PC-9 (cell line): ENCODE measurements at regions not wholly inside any gene's neighbourhood (a gene's known extent, or its start where the extent isn't known, plus 50 kb on each side); places are given as distances from the start of the nearest gene placed in this dataset.
A peak's percentile ranks its signal among the peaks of the same experiment; 100 is the strongest.

Experiments
- BruUV-seq: library from RNA; stranded (reverse); fragments of 400-500 nt; replicated peaks from 2 replicates; lab custom pipeline; 2021; lab: Mats Ljungman, UMichigan
- CTCF ChIA-PET: fragments of 300-600 bp; sonication (Branson Sonifier 250); formaldehyde crosslinking; loops from one replicate; lab custom pipeline; 2022; ENCODE audit warnings: antibody characterized with exemption; lab: Charles Lee
- POLR2A ChIA-PET: fragments of 300-600 bp; sonication (Branson Sonifier 250); formaldehyde crosslinking; loops from one replicate; lab custom pipeline; 2022; ENCODE audit warnings: antibody characterized with exemption; ENCODE audit not compliant: unreplicated experiment; lab: Charles Lee
- DNase-seq, 2 experiments: peaks; one replicate each; pipeline versions ENCODE4 v3.0.0 to v3.0.0-alpha.2; 2015 to 2022; ENCODE audit warnings: mixed read lengths in 1 of 2
- H2AFZ ChIP-seq: fragments of 200-600 bp; sonication (generic); 2 replicates; pipeline ENCODE4 v1.8.1; 2017; ENCODE audit warnings: antibody characterized with exemption
- H3F3A ChIP-seq: fragments of 200-600 bp; sonication (generic); 2 replicates; pipeline ENCODE4 v1.8.1; 2017; ENCODE audit warnings: antibody characterized with exemption, mild to moderate bottlenecking, low read depth; ENCODE audit not compliant: insufficient read depth
- H3K27ac ChIP-seq: fragments of 200-600 bp; sonication (generic); 2 replicates; pipeline ENCODE4 v1.6.1; 2016; ENCODE audit warnings: mixed run types
- H3K27me3 ChIP-seq: fragments of 200-600 bp; sonication (generic); 2 replicates; pipeline ENCODE4 v1.6.1; 2016; ENCODE audit warnings: low read depth, mixed run types; ENCODE audit not compliant: insufficient read depth
- H3K36me3 ChIP-seq: fragments of 200-600 bp; sonication (generic); 2 replicates; pipeline ENCODE4 v1.6.1; 2016; ENCODE audit warnings: low read depth, mixed run types
- H3K4me1 ChIP-seq: fragments of 200-600 bp; sonication (generic); replicated peaks from 2 replicates; pipeline ENCODE4 v1.6.1; 2016; ENCODE audit warnings: mixed run types; ENCODE audit not compliant: insufficient read depth
- H3K4me2 ChIP-seq: fragments of 200-600 bp; sonication (generic); 2 replicates; pipeline ENCODE4 v1.6.1; 2017; ENCODE audit warnings: mixed run types
- H3K4me3 ChIP-seq: fragments of 200-600 bp; sonication (generic); 2 replicates; pipeline ENCODE4 v1.6.1; 2016; ENCODE audit warnings: mixed run types
- H3K79me2 ChIP-seq: fragments of 200-600 bp; sonication (generic); 2 replicates; pipeline ENCODE4 v1.6.1; 2017; ENCODE audit warnings: low read depth, mixed run types
- H3K9me2 ChIP-seq: fragments of 200-600 bp; sonication (generic); 2 replicates; pipeline ENCODE4 v1.8.1; 2017; ENCODE audit warnings: mild to moderate bottlenecking; ENCODE audit not compliant: insufficient read depth
- H3K9me3 ChIP-seq: fragments of 200-600 bp; sonication (generic); 2 replicates; pipeline ENCODE4 v1.8.1; 2016; ENCODE audit warnings: low read depth; ENCODE audit not compliant: insufficient read depth
- H4K20me1 ChIP-seq: fragments of 200-600 bp; sonication (generic); 2 replicates; pipeline ENCODE4 v1.8.1; 2017; ENCODE audit not compliant: insufficient read depth
- CTCF ChIP-seq: fragments of 200-600 bp; sonication (generic); conservative IDR thresholded peaks from 2 replicates; pipeline ENCODE4 v1.6.1; 2017; ENCODE audit warnings: mixed run types, antibody characterized with exemption, mild to moderate bottlenecking, moderate library complexity
- EZH2 ChIP-seq: fragments of 200-600 bp; sonication (generic); IDR thresholded peaks from 2 replicates; pipeline ENCODE4 v1.8.0; 2017; ENCODE audit warnings: antibody characterized with exemption, low read depth
- intact Hi-C: fragments of 100-400 bp; cut with micrococcal nuclease; formaldehyde crosslinking; loops from one replicate; pipeline ENCODE4 v1.10.0; 2022; ENCODE audit not compliant: unreplicated experiment

- POLR2A ChIA-PET = interaction anchor here (0.9 kb wide), 1 partner anchor 55 kb away, joined by 12 read pairs; no protein-coding TSS in a partner anchor
- BruUV-seq = no TSS peak
- no peak overlapping the region for H3K4me3 ChIP-seq
- no peak for DNase-seq
- H3K9me3 ChIP-seq = no peaks in the 10 kb centered on the region
- H3K79me2 ChIP-seq = no peaks in the 10 kb centered on the region
- TF ChIP-seq CTCF = no peak
- no peak for TF ChIP-seq EZH2
- no peaks in the 10 kb centered on the region for H3K9me2 ChIP-seq
- H3K36me3 ChIP-seq = no peaks in the 10 kb centered on the region
- CTCF ChIA-PET = interaction anchor here (0.6 to 1.1 kb wide), 3 partner anchors 75 to 223 kb away, joined by 5 to 8 read pairs (median 5); partner anchors contain the start of gene EDN1
- no peaks in the 10 kb centered on the region for H3K27me3 ChIP-seq
- intact Hi-C loops = no loop called here
- no peak overlapping the region for H2AFZ ChIP-seq
- no peak overlapping the region for H3K4me2 ChIP-seq
- no peak overlapping the region for H3K27ac ChIP-seq
- no peaks in the 10 kb centered on the region for H4K20me1 ChIP-seq
- peaks cover 16% of the 10 kb centered on the region for H3K4me1 ChIP-seq
- H3F3A ChIP-seq = peaks cover 11% of the 10 kb centered on the region; the same call in 1 of the 2 replicates
These were observed 79.2 kb downstream of the EDN1 start for GRCh38 chr6:12369355-12369754.

GRCh38 chr6:12369781-12370262, 79.7 kb downstream of the EDN1 start:
- ChIA-PET POLR2A (interaction anchor here (0.9 kb wide), 1 partner anchor 56 kb away, joined by 12 read pairs; no protein-coding TSS in a partner anchor), CTCF (interaction anchor here (0.6 to 1.1 kb wide), 5 partner anchors 49 to 449 kb away, joined by 5 to 12 read pairs (median 8); partner anchors contain the start of gene EDN1)
- no peak overlapping the region for H3K4me2 ChIP-seq
- TF ChIP-seq CTCF (0 out of 2 replicates have a peak, but pooled peaks have one; percentile 21), EZH2 (no peak)
- no peak overlapping the region for H3K4me3 ChIP-seq
- peak; percentile 27 to 75 for DNase-seq
- peaks cover 11% of the 10 kb centered on the region; the same call in 1 of the 2 replicates for H3F3A ChIP-seq
- BruUV-seq = no TSS peak
- no peaks in the 10 kb centered on the region for H3K9me2 ChIP-seq
- H4K20me1 ChIP-seq = no peaks in the 10 kb centered on the region
- intact Hi-C loops = loop anchor here (5.0 kb wide), 1 partner anchor 78 kb away; the partner anchor contains the start of gene EDN1
- H3K9me3 ChIP-seq = no peaks in the 10 kb centered on the region
- peaks cover 16% of the 10 kb centered on the region for H3K4me1 ChIP-seq
- H3K36me3 ChIP-seq = no peaks in the 10 kb centered on the region
- H3K27me3 ChIP-seq = no peaks in the 10 kb centered on the region
- no peak overlapping the region for H2AFZ ChIP-seq
- no peak overlapping the region for H3K27ac ChIP-seq
- no peaks in the 10 kb centered on the region for H3K79me2 ChIP-seq

GRCh38 chr6:12371151-12371550, 81.0 kb downstream of the EDN1 start:
- intact Hi-C loops = loop anchor here (5.0 kb wide), 1 partner anchor 79 kb away; the partner anchor contains the start of gene EDN1
- Histone ChIP-seq H3K27me3 (no peaks in the 10 kb centered on the region), H3K4me3 (no peak overlapping the region), H3K4me2 (peak overlapping the region; percentile 5; the same call in 1 of the 2 replicates), H3K36me3 (no peaks in the 10 kb centered on the region), H3F3A (peaks cover 11% of the 10 kb centered on the region; the same call in 1 of the 2 replicates), H3K79me2 (no peaks in the 10 kb centered on the region), H4K20me1 (no peaks in the 10 kb centered on the region), H2AFZ (no peak overlapping the region), H3K9me2 (no peaks in the 10 kb centered on the region), H3K4me1 (peaks cover 16% of the 10 kb centered on the region), H3K27ac (0 out of 2 replicates have a peak overlapping the region, but pooled peaks have one; percentile 1), H3K9me3 (no peaks in the 10 kb centered on the region)
- no TSS peak for BruUV-seq
- ChIA-PET CTCF (no interaction called here), POLR2A (interaction anchor here (0.5 to 0.6 kb wide), 3 partner anchors 57 to 748 kb away, joined by 3 to 4 read pairs (median 4); no protein-coding TSS in a partner anchor)
- TF ChIP-seq EZH2 = no peak
- TF ChIP-seq CTCF = no peak
- DNase-seq = peak in 1 of 2 experiments; percentile 56
